ENCODE measurements at regions not wholly inside any gene's neighbourhood (a gene's known extent, or its start where the extent isn't known, plus 50 kb on each side); places are given as distances from the start of the nearest gene placed in this dataset.

DNA sequence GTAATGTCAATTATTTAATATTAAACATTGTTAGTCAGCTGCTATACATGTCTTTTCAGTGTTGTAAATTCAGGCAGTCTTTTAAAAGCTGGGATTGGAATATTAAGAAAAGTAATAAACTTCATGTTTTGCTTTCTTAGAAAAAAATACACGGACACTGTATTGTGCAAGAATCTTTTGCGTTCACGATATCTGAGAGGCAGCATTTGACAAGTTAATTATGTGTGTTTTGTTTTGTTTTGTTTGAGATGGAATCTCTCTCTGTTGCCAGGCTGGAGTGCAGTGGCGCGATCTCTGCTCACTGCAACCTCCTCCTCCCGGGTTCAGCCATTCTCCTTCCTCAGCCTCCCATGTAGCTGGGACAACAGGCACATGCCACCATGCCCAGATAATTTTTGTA, 1661.3 kb downstream of the HACE1 start:
- WGBS, result 72% methylated on average over 6 of the region's 6 CpGs
- no peak overlapping the region for H3K27ac ChIP-seq (replicated peaks in 1 of 4)
- no peaks in the 10 kb centered on the region for H3K36me3 ChIP-seq
- H3K4me3 ChIP-seq, result no peak overlapping the region
- DNase-seq (ENCODE audit: extremely low spot score), result no peak
- H3K27me3 ChIP-seq, result no peaks in the 10 kb centered on the region
- intact Hi-C loops (cut with DNase I), result no loop called here
- no peaks in the 10 kb centered on the region for H3K4me1 ChIP-seq
- TF ChIP-seq POLR2A (IDR thresholded peaks at IDR 0.05; ENCODE audit: low read depth) (no peak), POLR2AphosphoS5 (IDR thresholded peaks at IDR 0.05) (no peak), EP300 (IDR thresholded peaks at IDR 0.05) (no peak)
- TF ChIP-seq, protein P1, sequence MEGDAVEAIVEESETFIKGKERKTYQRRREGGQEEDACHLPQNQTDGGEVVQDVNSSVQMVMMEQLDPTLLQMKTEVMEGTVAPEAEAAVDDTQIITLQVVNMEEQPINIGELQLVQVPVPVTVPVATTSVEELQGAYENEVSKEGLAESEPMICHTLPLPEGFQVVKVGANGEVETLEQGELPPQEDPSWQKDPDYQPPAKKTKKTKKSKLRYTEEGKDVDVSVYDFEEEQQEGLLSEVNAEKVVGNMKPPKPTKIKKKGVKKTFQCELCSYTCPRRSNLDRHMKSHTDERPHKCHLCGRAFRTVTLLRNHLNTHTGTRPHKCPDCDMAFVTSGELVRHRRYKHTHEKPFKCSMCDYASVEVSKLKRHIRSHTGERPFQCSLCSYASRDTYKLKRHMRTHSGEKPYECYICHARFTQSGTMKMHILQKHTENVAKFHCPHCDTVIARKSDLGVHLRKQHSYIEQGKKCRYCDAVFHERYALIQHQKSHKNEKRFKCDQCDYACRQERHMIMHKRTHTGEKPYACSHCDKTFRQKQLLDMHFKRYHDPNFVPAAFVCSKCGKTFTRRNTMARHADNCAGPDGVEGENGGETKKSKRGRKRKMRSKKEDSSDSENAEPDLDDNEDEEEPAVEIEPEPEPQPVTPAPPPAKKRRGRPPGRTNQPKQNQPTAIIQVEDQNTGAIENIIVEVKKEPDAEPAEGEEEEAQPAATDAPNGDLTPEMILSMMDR (IDR thresholded peaks at IDR 0.05), result no peak
- H3K9me3 ChIP-seq, result no peaks in the 10 kb centered on the region

DNA sequence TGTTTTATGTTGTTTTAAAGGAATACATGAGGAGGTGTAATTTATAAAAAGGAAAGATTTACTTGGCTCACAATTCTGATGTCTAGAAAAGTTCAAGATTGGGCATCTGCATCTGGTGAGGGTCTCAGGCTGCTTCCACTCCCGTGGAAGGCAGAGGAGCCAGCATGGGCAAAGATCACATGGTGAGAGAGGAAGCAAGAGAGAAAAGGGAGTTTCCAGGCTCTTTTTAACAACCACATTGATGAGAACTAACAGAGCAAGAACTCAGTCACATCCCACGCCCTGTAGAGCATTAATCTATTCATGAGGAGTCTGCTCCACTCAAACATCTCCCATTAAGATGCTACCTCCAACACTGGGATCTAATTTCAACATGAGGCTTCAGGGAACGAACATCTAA, 1666.3 kb downstream of the HACE1 start:
- Histone ChIP-seq H3K4me3 (no peak overlapping the region), H3K36me3 (no peaks in the 10 kb centered on the region), H3K4me1 (no peaks in the 10 kb centered on the region), H3K27me3 (no peaks in the 10 kb centered on the region), H3K9me3 (no peaks in the 10 kb centered on the region), H3K27ac (replicated peaks in 1 of 4) (no peak overlapping the region)
- TF ChIP-seq EP300 (IDR thresholded peaks at IDR 0.05) (no peak), POLR2AphosphoS5 (IDR thresholded peaks at IDR 0.05) (no peak), POLR2A (IDR thresholded peaks at IDR 0.05; ENCODE audit: low read depth) (no peak)
- TF ChIP-seq, protein P1 (IDR thresholded peaks at IDR 0.05), result no peak
- 65% methylated on average over 3 of the region's 3 CpGs for WGBS
- intact Hi-C loops (cut with DNase I), result no loop called here
- no peak for DNase-seq (ENCODE audit: extremely low spot score)

DNA sequence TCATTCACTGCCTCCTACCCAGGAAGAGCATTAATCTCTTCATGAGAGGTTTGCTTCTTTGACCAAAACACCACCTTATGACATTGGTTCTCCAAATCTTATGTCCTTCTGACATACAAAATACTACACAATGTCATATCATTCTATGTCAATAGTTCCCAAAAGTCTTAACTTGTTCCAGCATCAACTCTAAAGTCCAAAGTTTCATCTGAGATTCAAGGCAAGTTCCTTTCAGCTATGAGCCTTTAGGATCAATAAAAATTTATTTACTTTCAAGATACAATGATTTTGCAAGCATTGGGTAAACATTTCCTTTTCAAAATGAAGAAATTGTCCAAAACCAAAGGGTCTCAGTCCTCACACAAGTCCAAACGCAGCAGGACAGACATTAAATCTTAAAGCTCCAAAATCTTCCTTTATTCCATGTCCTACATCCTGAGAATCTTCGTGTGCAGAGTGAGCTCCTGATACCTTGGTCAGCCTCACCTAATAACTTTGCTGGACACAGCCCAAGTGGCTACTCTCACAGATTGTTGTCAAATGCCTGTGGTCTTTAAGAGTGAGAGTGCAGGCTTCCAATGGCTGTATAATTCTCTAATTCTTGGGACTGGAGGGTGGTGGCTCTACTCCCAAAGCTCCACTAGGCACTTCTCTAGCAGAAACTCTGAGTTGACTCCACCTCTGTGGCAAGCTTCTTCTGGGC, 1668.2 kb downstream of the HACE1 start:
- Histone ChIP-seq H3K4me3 (no peak overlapping the region), H3K27me3 (no peaks in the 10 kb centered on the region), H3K36me3 (no peaks in the 10 kb centered on the region), H3K27ac (replicated peaks in 1 of 4) (no peak overlapping the region), H3K4me1 (no peaks in the 10 kb centered on the region), H3K9me3 (no peaks in the 10 kb centered on the region)
- TF ChIP-seq POLR2A (IDR thresholded peaks at IDR 0.05; ENCODE audit: low read depth) (no peak), EP300 (IDR thresholded peaks at IDR 0.05) (no peak), POLR2AphosphoS5 (IDR thresholded peaks at IDR 0.05) (no peak)
- TF ChIP-seq, protein P1 (IDR thresholded peaks at IDR 0.05), result no peak
- intact Hi-C loops (cut with DNase I), result no loop called here
- WGBS, result 65% methylated on average over 2 of the region's 2 CpGs
- DNase-seq (ENCODE audit: extremely low spot score), result no peak

DNA sequence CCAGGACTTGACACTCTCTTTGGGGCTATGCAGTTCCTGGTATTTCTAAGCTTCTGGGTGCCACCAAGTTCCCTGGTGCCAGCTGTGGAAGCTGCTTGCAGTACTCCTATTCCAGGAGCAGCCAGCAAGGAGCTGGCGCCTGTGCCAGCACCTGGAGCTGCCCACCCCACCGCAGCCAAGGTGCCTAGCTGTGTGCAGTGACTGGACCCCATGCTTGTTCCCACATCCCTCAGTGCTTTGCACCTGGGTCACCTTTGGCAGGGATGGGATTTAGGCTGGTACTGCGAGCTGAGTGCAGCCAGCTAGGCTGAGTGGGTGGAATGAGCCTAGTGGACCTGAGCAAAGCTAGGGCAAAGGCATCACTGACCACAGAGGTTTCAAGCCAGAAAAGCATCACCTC, 1674.9 kb downstream of the HACE1 start:
- Histone ChIP-seq H3K4me3 (no peak overlapping the region), H3K9me3 (no peaks in the 10 kb centered on the region), H3K27ac (replicated peaks in 1 of 4) (no peak overlapping the region), H3K4me1 (no peaks in the 10 kb centered on the region), H3K27me3 (no peaks in the 10 kb centered on the region), H3K36me3 (no peaks in the 10 kb centered on the region)
- DNase-seq (ENCODE audit: extremely low spot score), result no peak
- WGBS, result 88% methylated on average over 1 of the region's 3 CpGs
- TF ChIP-seq EP300 (IDR thresholded peaks at IDR 0.05) (no peak), POLR2AphosphoS5 (IDR thresholded peaks at IDR 0.05) (no peak), POLR2A (IDR thresholded peaks at IDR 0.05; ENCODE audit: low read depth) (no peak)
- TF ChIP-seq, protein P1 (IDR thresholded peaks at IDR 0.05), result no peak
- intact Hi-C loops (cut with DNase I), result no loop called here

All from esophagus muscularis mucosa (tissue), 4 donors.